HG02938 (cell line): ENCODE measurements at regions not wholly inside any gene's neighbourhood (a gene's known extent, or its start where the extent isn't known, plus 50 kb on each side); places are given as distances from the start of the nearest gene placed in this dataset.
A peak's percentile ranks its signal among the peaks of the same experiment; 100 is the strongest.

ENCODE experiments used
- ATAC-seq: cut with Tn5 transposase; IDR thresholded peaks from one replicate; pipeline ENCODE4 v1.9.1; 2021; ENCODE audit warnings: mild to moderate bottlenecking, moderate library complexity; ENCODE audit not compliant: unreplicated experiment

DNA sequence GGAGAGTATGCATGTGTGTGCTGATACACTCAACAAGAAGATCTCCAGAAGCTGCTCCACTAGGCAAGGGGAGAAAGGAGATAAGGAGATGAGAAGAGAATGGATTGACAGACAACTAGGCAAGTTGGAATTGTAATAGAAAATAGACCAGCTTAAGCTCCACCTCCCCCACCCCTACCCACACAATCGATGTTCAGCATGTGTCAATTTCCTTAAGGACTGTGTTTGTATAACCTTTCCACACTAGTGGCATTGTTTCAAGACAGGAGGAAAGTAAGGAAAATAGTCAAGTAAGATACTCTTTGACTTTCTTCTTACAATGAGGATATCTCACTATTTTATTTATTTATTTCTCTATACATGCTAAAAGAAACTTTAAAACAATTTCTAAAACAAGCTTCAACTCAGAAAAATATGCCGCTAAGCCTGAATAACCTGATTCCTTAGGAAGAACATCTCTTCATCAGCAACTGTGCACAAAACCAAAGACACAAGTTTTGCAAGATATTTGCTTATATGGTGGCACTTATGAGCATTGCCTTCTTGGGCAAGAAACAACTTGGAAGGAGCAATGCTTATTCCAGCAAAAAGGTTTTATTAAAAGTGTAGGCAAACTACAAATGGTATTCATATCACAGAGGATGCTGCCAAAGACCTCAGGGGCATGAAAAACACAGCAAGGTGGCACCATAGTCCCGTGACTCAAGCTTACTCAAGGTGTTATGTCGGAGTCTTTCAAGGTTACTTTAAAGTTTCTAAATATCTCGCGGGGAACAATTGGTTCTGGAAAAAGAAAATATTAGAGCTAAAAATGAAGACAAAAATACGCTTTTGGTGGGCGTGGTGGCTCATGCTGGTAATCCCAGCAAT, 249.1 kb downstream of the COL12A1 start:
- ATAC-seq: no peak

DNA sequence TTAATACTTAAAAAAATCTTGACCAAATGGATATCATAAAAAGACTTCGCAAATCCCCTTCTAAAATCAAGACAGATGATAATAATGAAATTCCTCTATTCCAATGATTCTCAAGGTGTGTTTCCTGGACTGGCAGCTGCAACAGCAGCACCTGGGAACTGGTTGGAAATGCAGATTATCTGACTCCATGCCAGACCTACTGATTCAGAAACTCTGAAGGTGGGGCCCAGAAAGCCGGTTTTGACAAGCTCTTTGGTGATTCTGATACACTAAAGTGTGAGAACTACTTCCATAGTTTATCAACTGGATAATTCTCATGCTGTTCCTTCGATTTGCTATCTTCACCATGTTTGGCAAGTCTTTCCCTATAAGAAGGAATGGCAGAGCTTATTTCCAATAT, 252.1 kb downstream of the COL12A1 start:
- no peak for ATAC-seq

DNA sequence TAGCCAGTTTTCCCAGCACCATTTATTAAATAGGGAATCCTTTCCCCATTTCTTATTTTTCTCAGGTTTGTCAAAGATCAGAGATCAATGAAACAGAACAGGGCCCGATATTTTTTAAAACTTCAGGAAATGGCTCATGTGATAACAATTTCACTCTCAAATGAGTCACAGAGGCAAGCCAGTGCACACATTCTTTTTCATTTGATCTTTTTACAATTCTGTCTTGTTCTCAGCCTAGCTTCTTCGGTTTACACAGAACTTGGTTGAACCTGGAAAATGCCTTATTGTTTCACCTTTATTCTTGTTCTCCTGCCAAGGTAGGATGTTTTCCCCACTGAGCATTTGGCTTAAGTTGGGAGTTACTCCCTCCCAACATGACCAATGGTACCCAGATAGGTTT, 258.9 kb downstream of the COL12A1 start:
- ATAC-seq: no peak

DNA sequence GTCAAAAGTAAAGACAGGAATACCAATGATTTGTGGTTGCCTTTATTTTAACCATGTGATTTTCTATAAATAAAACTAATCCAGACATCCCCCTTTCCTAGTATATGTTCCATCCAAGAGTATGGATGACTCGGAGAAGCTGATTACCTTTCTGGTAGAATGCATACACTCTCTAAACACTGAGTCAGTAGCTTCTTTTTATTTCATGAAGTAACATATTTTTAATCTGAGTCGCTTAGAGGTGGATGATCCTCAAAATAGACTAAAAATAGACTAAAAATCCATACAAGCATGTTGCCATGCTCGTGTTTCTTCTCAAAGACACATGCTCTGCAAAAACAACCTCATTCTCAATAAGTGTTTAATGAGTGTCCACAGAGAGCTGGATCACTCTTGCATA, 263.7 kb downstream of the COL12A1 start:
- no peak for ATAC-seq

DNA sequence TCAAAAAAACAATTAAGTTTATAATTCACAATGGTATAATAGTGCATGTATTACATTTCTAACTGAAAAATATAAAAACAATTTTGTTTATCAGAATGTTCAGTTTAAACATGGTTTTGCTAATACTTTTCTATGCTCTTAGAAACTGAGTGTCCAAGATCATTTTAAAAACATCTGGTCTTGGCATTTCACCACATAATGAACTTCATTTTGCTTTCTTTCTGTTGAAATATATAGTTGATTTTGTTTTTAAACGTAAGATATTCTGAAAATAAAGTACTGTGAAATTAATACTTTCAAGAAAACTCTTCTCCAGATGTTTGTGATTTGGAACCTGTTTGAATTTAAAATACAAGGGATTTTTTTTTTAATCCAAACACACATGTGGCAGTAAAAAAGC, 264.4 kb downstream of the COL12A1 start:
- no peak for ATAC-seq

DNA sequence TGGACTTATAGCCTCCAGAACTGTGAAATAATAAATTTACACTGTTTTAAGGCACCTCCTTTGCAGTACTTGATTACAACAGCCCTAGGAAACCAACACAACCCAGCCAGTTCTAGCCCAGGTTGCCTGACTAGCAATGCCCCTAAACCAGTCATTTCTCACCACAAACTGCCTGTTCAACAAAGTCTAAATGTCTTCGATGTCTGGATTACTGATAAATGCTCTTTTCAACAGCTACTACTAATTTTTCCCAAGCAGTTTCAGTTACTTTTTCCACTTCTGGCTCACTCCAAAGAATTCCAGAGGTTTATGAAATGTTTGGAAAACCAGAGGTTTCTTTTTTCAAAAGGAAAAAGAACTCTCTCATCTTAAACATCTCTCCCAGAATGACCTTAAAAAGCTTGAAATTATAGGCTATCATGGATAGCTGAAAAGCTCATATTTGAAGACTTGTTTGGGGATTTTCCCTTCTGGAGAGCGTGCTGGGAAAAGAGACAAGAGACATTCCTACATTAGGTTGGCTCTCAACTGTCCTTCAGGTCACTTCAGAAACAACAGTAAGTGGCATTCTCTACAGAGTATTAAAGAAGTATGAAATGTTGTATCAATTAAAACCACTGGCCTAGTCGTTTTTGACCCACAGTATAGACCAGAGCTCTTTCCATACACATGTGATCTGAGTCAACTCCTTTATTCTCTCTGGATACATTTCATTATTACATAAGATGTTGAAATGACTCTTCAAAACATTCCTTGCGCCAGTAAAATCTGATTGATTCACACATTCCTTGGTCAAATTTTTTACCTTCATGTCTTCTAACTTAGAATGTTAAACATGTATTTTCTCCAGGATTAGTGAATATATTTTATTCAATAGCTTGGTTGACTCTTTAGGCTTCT, 265.9 kb downstream of the COL12A1 start:
- ATAC-seq: no peak

DNA sequence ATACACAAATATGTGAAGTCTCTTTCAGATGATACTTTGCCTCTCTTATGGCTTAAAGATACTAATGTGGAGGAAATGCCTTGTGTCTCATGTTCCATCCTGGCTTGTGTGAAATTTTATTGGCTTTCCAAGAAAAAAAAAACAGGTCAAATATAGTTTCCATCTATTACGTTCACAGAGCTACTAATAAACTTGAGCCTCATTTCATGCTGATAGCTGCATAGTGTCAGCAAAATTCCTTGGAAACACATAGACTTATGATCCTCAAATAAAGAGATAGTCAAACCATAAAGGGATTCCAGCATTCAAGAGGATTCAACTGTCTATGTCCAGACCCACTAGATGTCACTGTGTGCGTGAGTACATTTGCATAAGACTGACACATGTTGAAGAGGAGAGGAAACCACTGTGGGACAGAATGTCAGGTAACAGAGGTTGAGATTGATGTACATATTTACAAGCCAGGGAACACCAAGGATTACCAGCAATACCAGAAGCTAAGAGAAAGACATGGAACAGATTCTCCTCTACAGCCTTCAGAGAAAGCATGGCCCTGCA, 266.6 kb downstream of the COL12A1 start:
- peak; percentile 58 for ATAC-seq

DNA sequence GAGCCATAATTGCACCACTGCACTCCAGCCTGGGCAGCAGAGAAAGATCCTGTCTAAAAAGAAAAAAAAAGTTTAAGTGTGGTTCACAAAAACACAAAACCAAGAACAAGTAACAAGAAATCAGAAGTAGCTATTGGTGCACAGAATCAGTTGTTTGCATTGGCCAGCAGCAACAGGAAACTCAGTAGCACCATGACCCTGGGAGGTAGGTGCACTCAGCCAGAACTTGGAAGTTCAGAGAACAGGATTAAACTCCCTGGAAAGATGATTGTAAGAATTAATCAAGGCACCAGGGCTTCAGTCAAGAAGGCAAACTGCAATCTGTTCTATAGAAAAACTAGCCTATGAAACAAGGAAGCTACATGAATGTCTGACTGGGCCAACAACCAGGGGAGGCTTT, 267.9 kb downstream of the COL12A1 start:
- no peak for ATAC-seq

DNA sequence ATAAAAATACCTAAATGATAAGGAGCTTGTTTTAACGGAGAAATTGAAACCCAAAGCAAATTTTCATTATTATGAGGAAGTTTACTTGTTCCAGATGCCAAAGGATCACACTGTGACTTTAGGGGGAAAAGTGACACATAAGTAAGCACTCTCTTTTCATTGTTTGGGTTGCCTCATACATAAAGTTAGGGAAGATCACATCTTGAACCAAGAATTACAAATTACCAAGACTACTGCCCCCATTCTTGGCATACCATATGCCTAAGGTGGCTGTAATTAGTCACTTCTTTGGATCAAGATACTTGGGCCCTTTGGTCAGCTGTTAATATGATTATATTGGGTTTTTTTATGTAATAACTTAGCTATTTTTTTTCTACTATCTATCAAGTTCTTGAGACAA, 269.0 kb downstream of the COL12A1 start:
- no peak for ATAC-seq

DNA sequence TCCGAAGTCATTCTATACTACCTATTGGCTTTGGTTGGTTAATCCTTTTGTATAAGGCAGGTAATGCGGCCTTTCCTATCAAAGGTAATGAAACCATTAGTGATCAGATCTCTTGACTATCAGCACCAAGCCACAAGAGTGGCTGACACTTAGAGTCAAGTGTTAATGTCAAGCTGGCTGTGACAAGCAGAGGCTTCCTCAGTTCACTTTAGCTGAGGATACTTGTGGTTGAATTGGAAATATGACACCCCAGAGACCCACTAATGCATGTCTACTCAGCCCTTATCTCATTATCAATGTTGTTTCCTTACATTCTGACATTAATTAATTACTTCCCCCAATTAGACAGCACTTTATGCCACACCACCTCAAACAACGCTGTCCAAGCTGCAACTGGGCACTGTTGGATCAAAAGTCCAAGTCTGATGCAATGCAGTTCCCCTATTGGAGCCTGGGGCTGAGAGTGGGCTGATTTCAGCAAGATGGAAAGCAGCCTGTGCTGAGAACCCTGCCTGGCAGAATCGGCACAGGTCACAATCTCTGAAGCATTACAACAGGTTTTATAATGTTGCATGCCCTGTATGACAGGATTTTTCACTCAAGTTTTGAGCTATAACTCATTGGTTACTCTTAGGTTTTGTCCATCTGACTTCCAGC, 273.5 kb downstream of the COL12A1 start:
- no peak for ATAC-seq

DNA sequence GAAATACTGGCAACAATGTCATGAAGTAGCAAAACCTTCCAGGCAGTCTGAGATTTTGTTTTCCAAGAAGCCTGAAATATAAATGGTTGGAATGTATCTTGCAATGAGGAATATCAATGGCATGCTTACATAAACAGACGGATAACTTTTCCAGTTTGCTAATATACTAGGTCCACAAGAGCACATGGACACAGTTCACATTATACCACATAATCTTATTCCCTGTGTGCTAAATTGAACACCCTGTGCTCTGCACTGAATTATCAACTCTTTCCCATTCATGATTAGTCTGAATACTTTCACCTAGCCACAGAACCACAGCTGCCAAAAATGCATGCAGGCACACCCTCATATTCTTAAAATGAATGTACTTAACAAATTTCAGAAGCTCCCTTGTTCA, 274.3 kb downstream of the COL12A1 start:
- ATAC-seq: no peak

DNA sequence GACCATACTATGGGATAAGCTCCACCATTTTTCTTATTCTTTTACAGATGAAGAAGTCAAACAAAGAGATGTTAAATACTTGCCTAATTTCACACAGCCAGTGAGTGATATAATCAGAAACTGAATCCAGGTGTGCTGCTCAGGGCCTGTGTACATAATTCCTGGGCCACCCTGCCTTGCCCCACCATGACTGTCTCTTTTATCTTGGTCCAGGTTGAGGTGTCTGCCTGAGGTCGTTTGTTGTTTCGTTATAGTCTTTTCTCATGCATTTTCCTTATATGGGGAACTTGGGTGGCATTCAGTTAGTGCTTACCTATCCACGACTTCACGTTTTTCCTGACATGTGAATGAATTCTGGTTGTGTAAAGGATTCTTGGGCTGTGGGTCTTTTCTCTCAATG, 277.6 kb downstream of the COL12A1 start:
- ATAC-seq: no peak

DNA sequence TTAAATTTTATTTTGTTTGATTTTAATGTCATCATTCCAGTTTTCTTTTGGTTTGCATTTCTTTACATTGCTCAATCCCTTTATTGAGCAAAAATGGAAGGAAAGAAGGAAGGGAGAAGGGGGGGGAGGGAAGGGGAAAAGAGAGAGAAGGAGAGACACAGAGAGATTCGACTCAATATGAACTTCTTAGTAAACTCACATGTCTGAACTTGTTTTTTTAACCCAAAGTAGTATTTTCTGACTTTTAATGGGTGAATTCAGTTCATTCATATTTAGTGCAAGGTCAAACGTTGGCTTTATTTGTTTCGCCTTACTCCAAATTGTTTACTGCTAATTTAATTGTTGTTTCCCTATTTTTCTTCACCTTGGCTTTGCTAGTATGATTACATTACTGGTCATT, 278.6 kb downstream of the COL12A1 start:
- ATAC-seq: no peak

DNA sequence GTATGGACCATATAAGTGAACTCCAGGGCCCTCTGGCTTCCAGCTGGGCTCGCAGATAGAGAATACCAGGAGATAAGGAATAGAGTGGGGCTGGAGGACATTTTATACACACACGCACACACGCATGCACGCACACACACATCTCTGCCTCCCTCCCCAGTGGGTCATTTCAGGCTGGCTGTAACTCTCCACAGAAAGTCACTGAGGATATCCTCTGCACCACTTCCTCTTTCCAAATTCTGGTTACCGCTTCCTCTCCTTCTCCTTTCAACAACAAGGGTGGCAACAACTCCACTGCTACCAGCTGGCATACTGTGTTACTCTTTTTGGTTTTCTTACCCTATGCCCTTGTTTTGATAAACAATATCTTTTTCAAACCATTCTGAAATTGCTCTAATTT, 280.2 kb downstream of the COL12A1 start:
- ATAC-seq: peak; percentile 79

DNA sequence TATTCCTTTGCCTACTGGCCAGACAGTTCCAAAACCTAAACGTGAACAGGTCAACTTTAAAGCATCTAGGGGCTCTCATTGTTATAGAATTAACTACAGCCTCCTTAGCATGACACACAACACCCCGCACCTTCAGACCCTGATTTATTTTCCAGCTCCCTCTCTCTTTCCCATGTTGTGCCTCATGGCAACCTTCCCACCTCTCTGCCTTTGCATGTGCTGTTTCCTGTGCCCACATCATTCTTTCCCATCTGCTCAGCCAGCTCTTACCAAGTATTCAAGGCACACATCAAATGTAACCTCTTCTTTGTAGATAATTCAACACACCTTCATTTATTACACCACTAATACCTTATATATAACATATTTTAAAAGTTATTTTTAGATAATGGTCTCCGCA, 291.0 kb downstream of the COL12A1 start:
- no peak for ATAC-seq

DNA sequence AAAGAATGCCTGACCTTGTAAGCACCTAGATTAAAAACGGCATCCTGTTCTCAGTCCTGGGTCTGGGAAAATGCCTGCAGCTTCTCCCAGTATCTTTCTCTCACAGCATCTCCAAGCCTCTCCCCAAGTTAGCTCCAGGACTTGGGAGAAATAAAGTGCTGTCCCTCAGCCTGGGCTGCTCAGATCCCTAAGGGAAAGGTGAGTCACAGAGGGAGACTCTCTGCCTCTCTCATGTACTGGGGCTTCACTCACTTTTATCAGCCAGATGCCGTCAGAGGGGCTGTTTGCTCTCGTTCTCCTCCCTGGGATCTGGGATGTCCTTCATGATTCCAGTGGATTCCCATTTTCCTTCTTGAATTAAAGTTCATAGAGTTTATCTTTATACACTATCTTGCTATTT, 293.6 kb downstream of the COL12A1 start:
- no peak for ATAC-seq

DNA sequence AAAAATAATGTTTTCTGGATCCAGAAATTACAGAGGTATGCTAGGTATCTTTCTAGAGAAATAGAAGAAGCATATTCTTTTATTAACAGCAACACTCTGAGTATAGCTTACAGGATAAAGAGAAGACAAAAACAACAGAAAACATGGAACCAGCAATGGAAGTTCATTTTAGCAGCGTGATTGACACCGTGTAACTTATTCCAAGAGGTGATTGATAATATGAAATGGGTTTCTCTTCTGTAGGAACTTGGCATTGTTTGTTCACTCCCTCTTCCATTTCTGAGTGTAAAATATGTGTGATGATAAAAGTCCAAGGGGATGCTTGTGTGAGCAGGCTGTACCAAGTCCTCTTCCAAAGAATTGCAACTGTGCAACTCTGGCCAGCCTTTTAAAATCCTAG, 303.0 kb downstream of the COL12A1 start:
- no peak for ATAC-seq

DNA sequence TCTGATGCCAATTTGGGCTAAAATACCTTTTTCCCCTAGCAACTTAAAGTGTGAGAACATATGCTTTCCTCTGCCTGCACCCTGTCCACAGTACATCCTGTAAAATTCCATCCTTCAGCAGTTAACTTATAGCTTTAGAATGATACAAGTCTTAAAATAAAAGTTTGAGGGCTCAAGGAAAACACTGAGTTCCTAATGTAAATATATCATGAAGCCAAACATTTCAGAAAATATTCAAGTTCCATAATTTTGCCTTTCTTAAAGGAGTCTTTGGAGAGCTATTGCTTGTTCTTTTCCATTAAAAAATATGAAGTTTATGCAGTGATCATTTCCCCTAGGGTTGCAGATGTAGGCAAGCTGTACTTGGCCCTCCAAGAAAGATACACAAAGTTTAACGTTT, 303.8 kb downstream of the COL12A1 start:
- ATAC-seq: no peak

DNA sequence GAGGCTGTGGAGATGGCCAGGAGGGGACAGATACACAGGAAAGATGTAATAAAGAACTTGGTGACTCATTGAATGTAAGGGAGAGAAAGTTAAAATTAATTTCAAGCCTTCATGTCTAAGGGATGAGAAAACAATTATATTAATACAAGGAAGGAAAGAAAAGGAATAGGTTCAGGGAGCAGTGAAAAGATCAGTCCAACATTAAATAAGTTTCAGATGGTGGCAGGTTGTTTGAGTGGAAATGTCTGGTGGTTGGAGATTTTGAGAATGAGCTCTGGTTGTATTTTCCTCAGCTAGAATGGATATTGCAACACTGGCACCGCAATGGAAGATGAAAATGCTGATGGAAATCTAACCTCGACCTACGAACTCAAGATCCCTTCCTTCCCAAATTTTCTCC, 304.3 kb downstream of the COL12A1 start:
- no peak for ATAC-seq

DNA sequence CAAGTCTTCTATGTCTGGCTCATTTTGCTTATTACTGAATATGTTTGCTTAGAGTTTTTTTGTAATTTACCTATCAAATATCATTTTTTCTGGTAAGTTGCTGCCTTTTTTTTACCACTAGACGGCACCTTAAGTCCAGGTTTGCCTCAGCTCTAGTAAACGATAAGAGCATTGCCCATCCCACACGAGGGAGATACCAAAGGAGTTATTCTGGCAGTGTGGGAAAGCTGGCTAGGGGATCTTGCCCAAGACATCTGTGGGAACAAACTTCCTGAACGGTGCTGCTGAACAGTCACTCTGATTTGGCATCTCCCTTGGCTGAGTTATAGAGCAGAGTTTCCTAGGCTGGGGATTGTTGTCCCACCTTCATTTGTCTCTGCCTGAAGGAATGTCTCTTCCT, 306.4 kb downstream of the COL12A1 start:
- ATAC-seq: no peak

DNA sequence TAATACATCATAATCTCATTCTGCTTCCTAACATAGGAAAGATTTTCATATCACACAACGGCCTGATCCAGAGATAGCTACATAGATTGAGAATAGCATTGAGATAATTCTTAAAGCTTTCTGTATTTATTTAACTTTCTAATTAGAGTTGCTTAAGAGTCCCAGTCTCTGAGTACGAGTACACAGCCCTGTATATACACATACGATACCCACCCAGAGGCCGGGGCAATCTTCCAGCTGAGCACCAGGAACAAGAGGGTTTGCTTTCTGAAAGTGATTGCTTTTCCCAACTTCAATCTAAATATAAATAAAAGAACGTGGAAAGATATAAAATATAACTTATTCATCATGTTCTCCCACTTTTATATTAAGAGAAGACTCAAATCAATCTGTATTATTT, 313.8 kb downstream of the COL12A1 start:
- no peak for ATAC-seq
